ENCODE measurements at regions not wholly inside any gene's neighbourhood (a gene's known extent, or its start where the extent isn't known, plus 50 kb on each side); places are given as distances from the start of the nearest gene placed in this dataset.

- no peak for TF ChIP-seq CTCF (conservative IDR thresholded peaks at IDR 0.05)
- no peak overlapping the region for H3K27ac ChIP-seq
Observed at GRCh38 chr22:23414727-23415489, 165.2 kb downstream of the IGLL1 start.

GRCh38 chr22:23411739-23412138 is 168.4 kb downstream of the IGLL1 start:
- TF ChIP-seq CTCF (conservative IDR thresholded peaks at IDR 0.05): no peak
- no peak overlapping the region for H3K27ac ChIP-seq

GRCh38 chr22:23410411-23410810 is 169.7 kb downstream of the IGLL1 start:
- no peak overlapping the region for H3K27ac ChIP-seq
- no peak for TF ChIP-seq CTCF (conservative IDR thresholded peaks at IDR 0.05)

- no peak overlapping the region for H3K27ac ChIP-seq
- TF ChIP-seq CTCF (conservative IDR thresholded peaks at IDR 0.05): no peak
Observed at GRCh38 chr22:23409976-23410375, 170.1 kb downstream of the IGLL1 start.

- no peak for TF ChIP-seq CTCF (conservative IDR thresholded peaks at IDR 0.05)
Observed at GRCh38 chr22:23408321-23408720, 171.8 kb downstream of the IGLL1 start.

DNA sequence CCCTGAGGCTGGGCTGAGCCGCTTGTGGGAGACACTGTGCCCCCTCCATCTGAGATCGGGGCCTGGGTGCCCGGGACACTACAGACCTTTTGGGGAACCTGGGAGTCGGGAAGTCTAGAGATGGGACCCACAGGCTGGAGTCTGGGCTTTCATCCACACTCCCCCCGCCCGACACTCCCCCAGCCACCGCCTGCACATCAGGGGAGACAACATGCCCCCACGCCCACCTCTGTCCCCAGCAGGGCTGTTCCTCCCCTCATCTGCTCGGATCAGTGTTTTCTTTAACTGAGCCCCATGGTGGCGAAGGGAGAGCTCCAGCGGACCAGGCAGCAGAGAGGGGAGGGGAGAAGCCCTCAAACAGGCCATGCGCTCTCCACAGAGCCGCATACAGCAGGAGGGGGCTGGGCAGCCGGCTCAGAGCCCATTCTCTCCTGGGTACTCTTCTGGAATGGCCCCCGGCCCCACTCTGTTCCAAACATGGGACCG is 174.7 kb downstream of the IGLL1 start:
- TF ChIP-seq CTCF (conservative IDR thresholded peaks at IDR 0.05): no peak
- H3K27ac ChIP-seq: no peak overlapping the region

More at GRCh38 chr22:23408321-23408720, 171.8 kb downstream of the IGLL1 start:
- H3K27ac ChIP-seq: no peak overlapping the region

DNA sequence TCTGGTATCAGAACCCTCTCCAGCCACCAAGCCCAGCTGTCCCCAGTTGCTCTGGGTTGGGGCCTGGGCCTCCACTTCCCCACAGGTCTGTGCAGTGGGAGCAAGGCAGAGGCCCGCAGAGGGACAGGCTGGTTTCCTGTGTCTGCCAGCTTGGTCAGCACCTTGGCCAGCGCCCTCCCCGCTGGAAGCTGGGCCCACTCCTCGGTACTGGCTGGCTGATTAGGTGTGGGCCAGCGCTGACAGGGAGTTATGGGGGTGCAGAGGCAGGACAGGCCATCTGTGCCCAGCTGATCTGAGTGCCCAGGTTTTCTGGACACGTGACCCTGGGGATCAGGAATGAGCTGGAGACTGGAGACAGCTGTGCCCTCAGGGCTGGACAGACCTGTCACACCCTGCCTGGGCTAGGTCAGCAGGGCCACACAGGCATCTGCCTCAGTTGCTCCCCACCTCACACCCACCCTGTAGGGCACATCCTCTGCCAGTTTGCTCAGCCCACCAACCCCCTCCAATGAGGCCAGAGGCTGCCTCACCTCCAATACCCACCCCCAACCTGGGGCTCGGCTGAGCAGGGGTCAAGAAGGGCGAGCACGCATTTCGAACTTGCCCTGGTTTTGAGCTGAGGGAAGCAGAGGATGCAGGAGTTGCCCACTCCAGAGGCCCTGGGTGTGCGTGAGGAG is 175.3 kb downstream of the IGLL1 start:
- no peak for TF ChIP-seq CTCF (conservative IDR thresholded peaks at IDR 0.05)
- H3K27ac ChIP-seq: no peak overlapping the region
